ENCODE measurements at regions not wholly inside any gene's neighbourhood (a gene's known extent, or its start where the extent isn't known, plus 50 kb on each side); places are given as distances from the start of the nearest gene placed in this dataset.

DNA sequence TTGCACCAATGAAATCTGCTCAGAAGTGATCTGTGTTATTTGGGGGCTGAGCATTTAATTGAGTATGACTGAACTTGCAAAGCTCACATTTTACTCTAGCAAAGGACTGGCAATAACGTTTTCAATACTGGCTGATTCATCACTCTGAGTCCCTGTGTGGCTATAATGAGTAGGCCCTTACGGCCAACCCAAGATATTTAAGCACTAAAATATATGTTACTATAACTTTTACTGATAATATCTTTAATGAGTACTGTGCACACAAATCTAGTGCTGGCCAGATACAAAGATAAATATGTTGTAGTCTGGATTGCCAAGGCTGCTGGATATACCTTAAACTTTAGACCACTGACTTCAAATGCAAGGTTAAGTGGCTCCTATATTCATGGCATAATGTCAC lies 436.4 kb upstream of the KCNMB2 start:
- TF ChIP-seq CTCF (conservative IDR thresholded peaks at IDR 0.05) (no peak), EZH2 (IDR thresholded peaks at IDR 0.05; ENCODE audit: low read depth) (no peak)

Measured in PC-9 (cell line).